Activated CD4-positive, alpha-beta T cell treated with anti-CD3 and anti-CD28 coated beads, Interleukin-2, amount 10 ng/mL, durations not matched to agents 24 days and 14 days (primary cell): ENCODE measurements at regions not wholly inside any gene's neighbourhood (a gene's known extent, or its start where the extent isn't known, plus 50 kb on each side); places are given as distances from the start of the nearest gene placed in this dataset.

Experiments
- DNase-seq: peaks from one replicate; pipeline ENCODE4 v3.0.0; 2022
- H3K27ac Mint-ChIP-seq: one replicate; pipeline ENCODE4 v1.8.0; 2022; ENCODE audit warnings: mild to moderate bottlenecking, mixed read lengths
- H3K27me3 Mint-ChIP-seq: one replicate; pipeline ENCODE4 v1.8.0; 2022; ENCODE audit warnings: mixed read lengths
- H3K36me3 Mint-ChIP-seq: one replicate; pipeline ENCODE4 v1.8.0; 2022; ENCODE audit warnings: low read depth, mild to moderate bottlenecking, mixed read lengths
- H3K4me1 Mint-ChIP-seq: one replicate; pipeline ENCODE4 v1.8.0; 2021; ENCODE audit warnings: mixed read lengths
- H3K4me3 Mint-ChIP-seq: one replicate; pipeline ENCODE4 v1.8.0; 2022; ENCODE audit warnings: mild to moderate bottlenecking, moderate library complexity, mixed read lengths
- H3K9me3 Mint-ChIP-seq: one replicate; pipeline ENCODE4 v1.8.0; 2021; ENCODE audit warnings: mixed read lengths
- intact Hi-C: fragments of 100-400 bp; cut with micrococcal nuclease; formaldehyde crosslinking; loops from one replicate; pipeline ENCODE4 v1.15.1; 2023

GRCh38 chr15:48003441-48003840 lies 117.3 kb upstream of the SLC24A5 start:
- no peak overlapping the region for H3K27ac Mint-ChIP-seq
- no peaks in the 10 kb centered on the region for H3K4me1 Mint-ChIP-seq
- intact Hi-C loops: no loop called here
- no peaks in the 10 kb centered on the region for H3K9me3 Mint-ChIP-seq
- H3K4me3 Mint-ChIP-seq: no peak overlapping the region
- peaks cover 2% of the 10 kb centered on the region for H3K27me3 Mint-ChIP-seq
- H3K36me3 Mint-ChIP-seq: no peaks in the 10 kb centered on the region
- DNase-seq: no peak

DNA sequence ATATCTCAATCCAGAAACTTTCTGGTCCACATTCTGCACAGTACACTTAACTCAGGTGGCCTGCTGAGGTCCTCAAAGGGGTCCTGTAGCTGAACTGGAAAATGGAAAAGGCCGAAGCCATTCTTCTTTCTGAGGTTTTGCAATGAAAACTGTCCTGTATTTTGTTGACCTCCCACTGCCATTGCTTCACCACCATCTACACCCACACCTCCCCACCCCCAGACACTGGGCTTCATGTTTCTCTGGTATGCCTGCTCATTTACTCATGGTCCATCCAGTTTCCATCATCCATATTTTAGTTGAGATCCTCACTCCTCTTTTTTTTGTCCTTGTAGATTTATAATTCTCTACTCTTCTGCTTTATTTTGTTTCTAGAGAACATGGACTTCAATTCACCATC lies 115.7 kb upstream of the SLC24A5 start:
- Mint-ChIP-seq H3K9me3 (no peaks in the 10 kb centered on the region), H3K27me3 (peaks cover 2% of the 10 kb centered on the region), H3K27ac (no peak overlapping the region), H3K4me3 (no peak overlapping the region), H3K4me1 (no peaks in the 10 kb centered on the region), H3K36me3 (no peaks in the 10 kb centered on the region)
- intact Hi-C loops: no loop called here
- DNase-seq: no peak

DNA sequence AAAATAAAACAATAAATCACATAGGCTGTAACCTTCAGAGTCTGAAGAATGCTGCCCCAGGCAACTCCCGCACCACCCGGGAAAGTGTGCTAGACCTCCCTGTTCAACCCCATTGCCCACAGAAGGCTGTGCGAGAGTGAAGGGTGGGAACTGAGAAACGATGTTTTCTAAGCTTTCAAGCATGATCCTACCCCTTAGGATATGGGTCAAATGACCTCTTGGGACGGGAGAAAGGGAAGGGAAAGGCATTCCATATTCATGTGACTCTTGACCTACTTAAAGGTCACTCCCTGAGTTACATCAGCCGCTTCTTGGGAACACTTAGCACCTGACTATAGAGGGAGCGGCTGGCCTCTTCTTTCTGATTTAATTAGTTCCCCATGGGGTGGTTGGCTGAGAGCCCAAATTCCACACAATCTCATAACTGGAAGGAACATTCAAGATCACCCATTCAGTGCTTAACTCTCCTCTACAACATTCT lies 114.7 kb upstream of the SLC24A5 start:
- Mint-ChIP-seq H3K4me1 (no peaks in the 10 kb centered on the region), H3K27ac (no peak overlapping the region)
- no peak for DNase-seq

DNA sequence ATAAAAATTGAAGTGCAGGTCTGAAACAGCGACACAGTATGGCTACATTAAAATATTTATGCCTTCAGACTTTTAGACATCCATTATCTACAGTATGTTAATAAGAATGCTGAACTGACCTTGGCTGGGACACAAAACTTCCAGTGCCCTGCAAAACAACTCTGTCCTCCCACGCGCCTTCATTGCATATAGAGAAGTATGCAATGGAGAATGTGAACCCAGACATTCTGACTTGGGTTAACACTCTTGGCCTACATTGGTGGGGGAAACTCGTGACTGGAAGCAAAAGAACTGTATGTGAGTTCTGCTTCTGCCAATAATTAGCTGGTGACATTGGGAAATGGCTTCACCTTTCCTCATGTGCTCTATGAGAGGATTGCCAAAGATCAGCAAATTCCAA lies 110.5 kb upstream of the SLC24A5 start:
- no peaks in the 10 kb centered on the region for H3K4me1 Mint-ChIP-seq
- DNase-seq: no peak
- H3K4me3 Mint-ChIP-seq: no peak overlapping the region
- H3K9me3 Mint-ChIP-seq: no peaks in the 10 kb centered on the region
- no peak overlapping the region for H3K27ac Mint-ChIP-seq
- H3K36me3 Mint-ChIP-seq: no peaks in the 10 kb centered on the region
- intact Hi-C loops: no loop called here
- no peaks in the 10 kb centered on the region for H3K27me3 Mint-ChIP-seq

More for the DNA sequence above, 114.7 kb upstream of the SLC24A5 start:
- Mint-ChIP-seq H3K4me3 (no peak overlapping the region), H3K27me3 (peaks cover 2% of the 10 kb centered on the region), H3K36me3 (no peaks in the 10 kb centered on the region), H3K9me3 (no peaks in the 10 kb centered on the region)
- intact Hi-C loops: no loop called here

GRCh38 chr15:48012191-48012590 lies 108.6 kb upstream of the SLC24A5 start:
- Mint-ChIP-seq H3K4me1 (no peaks in the 10 kb centered on the region), H3K27ac (no peak overlapping the region), H3K9me3 (no peaks in the 10 kb centered on the region), H3K36me3 (no peaks in the 10 kb centered on the region), H3K4me3 (no peak overlapping the region), H3K27me3 (no peaks in the 10 kb centered on the region)
- intact Hi-C loops: no loop called here
- no peak for DNase-seq

DNA sequence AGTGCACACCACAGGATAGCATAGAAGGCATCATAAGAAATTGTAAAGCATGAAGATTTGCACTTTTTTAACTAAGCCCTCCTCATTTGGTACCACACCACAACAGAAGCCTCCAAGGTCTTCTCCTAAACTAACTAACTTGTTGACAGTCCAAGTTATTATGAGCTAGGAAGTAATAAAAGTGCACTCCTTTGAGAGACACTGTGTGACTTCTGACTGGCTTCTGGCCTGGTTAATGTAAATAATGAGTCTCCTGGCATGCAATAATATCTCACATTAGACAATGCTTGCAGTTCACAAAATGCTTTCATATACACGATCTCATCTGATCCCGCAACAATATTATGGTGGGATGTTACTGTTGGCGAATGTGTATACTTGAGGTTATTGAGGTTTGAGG lies 103.9 kb upstream of the SLC24A5 start:
- no peaks in the 10 kb centered on the region for H3K4me1 Mint-ChIP-seq
- intact Hi-C loops: no loop called here
- no peak overlapping the region for H3K4me3 Mint-ChIP-seq
- no peaks in the 10 kb centered on the region for H3K27me3 Mint-ChIP-seq
- no peak for DNase-seq
- H3K27ac Mint-ChIP-seq: no peak overlapping the region
- H3K36me3 Mint-ChIP-seq: no peaks in the 10 kb centered on the region
- H3K9me3 Mint-ChIP-seq: no peaks in the 10 kb centered on the region

DNA sequence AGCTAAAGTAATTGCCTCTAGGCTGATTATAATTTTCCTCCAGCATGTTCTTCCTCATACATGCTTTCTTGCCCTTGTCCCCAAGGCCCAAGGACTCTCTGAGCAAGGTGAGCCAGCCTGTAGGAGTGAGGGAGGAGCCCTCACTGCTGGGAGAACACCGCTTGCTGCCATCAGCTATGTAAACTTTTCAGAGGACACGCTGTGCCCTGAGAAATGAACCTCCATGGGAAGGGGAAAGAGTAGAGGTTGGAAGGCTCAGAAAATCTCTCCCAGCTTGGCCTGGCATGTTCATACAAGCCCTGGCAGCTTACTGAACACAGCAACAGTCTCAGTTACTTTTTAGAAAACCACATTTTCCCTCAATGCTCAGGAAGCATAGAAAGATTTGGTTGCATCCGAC lies 103.0 kb upstream of the SLC24A5 start:
- intact Hi-C loops: no loop called here

DNA sequence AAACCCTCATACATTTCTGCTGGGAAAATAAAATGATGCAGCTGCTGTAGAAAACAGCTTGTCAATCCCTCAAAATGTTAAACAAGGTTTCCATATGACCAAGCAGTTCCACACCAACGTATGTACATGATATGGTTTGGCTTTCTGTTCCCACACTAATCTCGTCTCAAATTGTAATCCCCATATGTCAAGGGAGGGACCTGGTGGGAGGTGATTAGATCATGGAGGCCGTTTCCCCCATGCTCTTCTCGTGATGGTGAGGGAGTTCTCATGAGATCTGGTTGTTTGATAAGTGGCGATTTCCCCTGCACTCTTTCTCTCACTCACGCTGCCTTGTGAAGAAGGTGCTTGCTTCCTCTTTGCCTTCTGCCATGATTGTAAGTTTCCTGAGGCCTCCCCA lies 100.6 kb upstream of the SLC24A5 start:
- Mint-ChIP-seq H3K9me3 (no peaks in the 10 kb centered on the region), H3K27me3 (no peaks in the 10 kb centered on the region), H3K36me3 (no peaks in the 10 kb centered on the region), H3K27ac (no peak overlapping the region), H3K4me1 (no peaks in the 10 kb centered on the region), H3K4me3 (no peak overlapping the region)
- no peak for DNase-seq
- intact Hi-C loops: no loop called here

More for the DNA sequence above, 103.0 kb upstream of the SLC24A5 start:
- Mint-ChIP-seq H3K36me3 (no peaks in the 10 kb centered on the region), H3K4me3 (no peak overlapping the region), H3K4me1 (no peaks in the 10 kb centered on the region), H3K27ac (no peak overlapping the region), H3K9me3 (no peaks in the 10 kb centered on the region), H3K27me3 (no peaks in the 10 kb centered on the region)
- no peak for DNase-seq

DNA sequence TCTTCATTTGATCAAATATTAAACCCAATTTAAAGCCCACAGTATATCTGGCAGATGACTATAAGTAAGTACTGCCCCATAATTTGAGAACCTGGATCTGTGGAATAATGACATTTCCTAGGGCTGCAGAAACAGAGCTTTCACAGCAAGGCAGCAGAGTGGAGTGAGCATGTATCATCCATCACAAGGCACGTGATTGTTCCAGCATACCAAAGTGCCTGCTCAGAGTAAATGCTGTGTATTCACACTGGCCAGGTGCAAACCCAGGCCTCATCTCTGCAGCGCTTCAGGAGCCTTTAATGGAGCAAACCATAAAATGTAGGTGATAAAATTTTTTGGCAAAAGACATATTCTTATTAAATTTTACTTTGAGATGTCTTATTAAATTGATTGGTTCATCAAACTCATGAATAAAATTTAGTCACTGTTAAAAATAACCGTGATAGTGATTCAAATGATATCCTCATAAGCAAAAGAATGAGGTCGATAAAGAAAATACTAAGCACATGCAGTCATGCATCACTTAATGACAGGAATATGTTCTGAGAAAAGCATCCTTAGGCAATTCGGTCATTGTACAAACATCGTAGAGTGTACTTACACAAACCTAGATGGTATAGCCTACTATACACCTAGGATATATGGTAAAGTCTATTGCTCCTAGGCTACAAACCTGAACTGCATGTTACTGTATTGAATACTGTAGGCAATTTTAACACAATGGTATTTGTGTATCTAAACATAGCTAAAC lies 99.3 kb upstream of the SLC24A5 start:
- Mint-ChIP-seq H3K9me3 (no peaks in the 10 kb centered on the region), H3K27me3 (no peaks in the 10 kb centered on the region), H3K4me1 (no peaks in the 10 kb centered on the region), H3K27ac (no peak overlapping the region), H3K36me3 (no peaks in the 10 kb centered on the region), H3K4me3 (no peak overlapping the region)
- no peak for DNase-seq
- intact Hi-C loops: no loop called here

- intact Hi-C loops: no loop called here
- no peaks in the 10 kb centered on the region for H3K27me3 Mint-ChIP-seq
- no peak overlapping the region for H3K27ac Mint-ChIP-seq
- H3K9me3 Mint-ChIP-seq: no peaks in the 10 kb centered on the region
- no peak overlapping the region for H3K4me3 Mint-ChIP-seq
- no peak for DNase-seq
- no peaks in the 10 kb centered on the region for H3K4me1 Mint-ChIP-seq
- H3K36me3 Mint-ChIP-seq: no peaks in the 10 kb centered on the region
These were observed 95.7 kb upstream of the SLC24A5 start for GRCh38 chr15:48025118-48025517.

GRCh38 chr15:48028712-48029111 lies 92.1 kb upstream of the SLC24A5 start:
- Mint-ChIP-seq H3K27me3 (peaks cover 3% of the 10 kb centered on the region), H3K27ac (no peak overlapping the region), H3K36me3 (no peaks in the 10 kb centered on the region), H3K4me1 (no peaks in the 10 kb centered on the region), H3K9me3 (no peaks in the 10 kb centered on the region), H3K4me3 (no peak overlapping the region)
- DNase-seq: no peak
- intact Hi-C loops: no loop called here

GRCh38 chr15:48029642-48030041 lies 91.1 kb upstream of the SLC24A5 start:
- H3K36me3 Mint-ChIP-seq: no peaks in the 10 kb centered on the region
- H3K27me3 Mint-ChIP-seq: peaks cover 3% of the 10 kb centered on the region
- no peaks in the 10 kb centered on the region for H3K4me1 Mint-ChIP-seq
- DNase-seq: no peak
- no peak overlapping the region for H3K27ac Mint-ChIP-seq
- no peaks in the 10 kb centered on the region for H3K9me3 Mint-ChIP-seq
- intact Hi-C loops: no loop called here
- no peak overlapping the region for H3K4me3 Mint-ChIP-seq

DNA sequence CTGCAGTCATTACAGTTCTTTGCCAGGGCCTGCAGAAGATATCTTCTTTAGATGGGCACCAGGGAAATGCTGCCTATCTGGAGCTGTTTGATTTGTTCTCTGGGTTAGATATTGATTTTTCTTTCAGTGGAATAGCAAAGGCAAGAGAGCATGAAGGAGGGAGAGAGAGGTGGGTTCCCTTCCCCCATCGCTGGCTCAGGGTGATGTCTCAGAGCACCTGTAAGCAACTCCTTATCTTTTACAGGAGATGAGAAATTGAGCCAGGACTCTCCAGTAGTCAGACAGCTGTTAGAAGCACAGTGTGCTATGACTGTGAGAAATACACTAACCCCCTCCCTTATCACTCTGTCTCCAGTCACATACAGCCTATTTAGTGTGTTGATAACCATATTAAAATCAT lies 89.3 kb upstream of the SLC24A5 start:
- H3K4me1 Mint-ChIP-seq: no peaks in the 10 kb centered on the region
- DNase-seq: no peak
- H3K27me3 Mint-ChIP-seq: peaks cover 3% of the 10 kb centered on the region
- H3K36me3 Mint-ChIP-seq: no peaks in the 10 kb centered on the region
- H3K27ac Mint-ChIP-seq: no peak overlapping the region
- no peak overlapping the region for H3K4me3 Mint-ChIP-seq
- intact Hi-C loops: no loop called here
- H3K9me3 Mint-ChIP-seq: no peaks in the 10 kb centered on the region

GRCh38 chr15:48031973-48032372 lies 88.8 kb upstream of the SLC24A5 start:
- DNase-seq: no peak
- Mint-ChIP-seq H3K27me3 (peaks cover 3% of the 10 kb centered on the region), H3K4me1 (no peaks in the 10 kb centered on the region), H3K9me3 (no peaks in the 10 kb centered on the region), H3K27ac (no peak overlapping the region), H3K4me3 (no peak overlapping the region), H3K36me3 (no peaks in the 10 kb centered on the region)
- intact Hi-C loops: no loop called here

DNA sequence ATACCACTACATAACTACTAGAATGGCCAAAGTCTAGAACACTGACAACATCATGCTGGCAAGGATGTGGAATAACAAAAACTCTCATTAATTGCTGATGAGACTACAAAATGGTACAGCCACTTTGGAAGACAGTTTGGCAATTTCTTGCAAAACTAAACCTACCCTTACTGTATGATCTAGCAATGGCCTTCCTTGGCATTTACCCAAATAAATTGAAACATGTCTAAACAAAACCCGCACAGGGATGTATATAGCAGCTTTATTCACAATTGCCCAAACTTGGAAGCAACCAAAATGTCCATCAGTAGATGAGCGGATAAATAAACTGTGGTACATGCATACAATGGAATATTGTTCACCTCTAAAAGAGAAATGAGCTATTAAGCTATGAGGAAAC lies 87.9 kb upstream of the SLC24A5 start:
- no peak for DNase-seq
- intact Hi-C loops: no loop called here
- H3K27ac Mint-ChIP-seq: no peak overlapping the region
- H3K36me3 Mint-ChIP-seq: no peaks in the 10 kb centered on the region
- no peaks in the 10 kb centered on the region for H3K4me1 Mint-ChIP-seq
- no peaks in the 10 kb centered on the region for H3K9me3 Mint-ChIP-seq
- no peak overlapping the region for H3K4me3 Mint-ChIP-seq
- peaks cover 3% of the 10 kb centered on the region for H3K27me3 Mint-ChIP-seq
